ENCODE measurements at regions not wholly inside any gene's neighbourhood (a gene's known extent, or its start where the extent isn't known, plus 50 kb on each side); places are given as distances from the start of the nearest gene placed in this dataset.

- DNase-seq: no peak
Measured at GRCh38 chr6:95244751-95245150, 332.6 kb upstream of the MANEA start.

DNA sequence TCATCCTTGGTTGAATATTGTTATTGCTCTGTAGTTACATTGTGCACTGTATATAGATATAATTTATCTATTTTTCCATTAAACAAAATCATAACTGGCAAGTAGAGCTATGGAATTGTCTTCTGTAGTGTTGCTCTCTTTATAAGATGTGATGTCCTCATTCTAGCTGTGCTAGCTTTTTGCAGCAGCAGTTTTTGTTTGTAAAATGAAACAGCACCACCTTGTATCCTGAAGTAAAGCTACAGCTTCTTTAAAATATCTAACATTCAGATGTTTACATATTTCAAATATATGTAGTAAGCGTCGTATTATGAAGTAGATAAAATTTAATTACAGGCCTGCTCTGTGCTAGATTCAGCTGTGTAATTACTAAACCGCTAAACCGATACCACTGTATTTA is 328.8 kb upstream of the MANEA start:
- DNase-seq: no peak

GRCh38 chr6:95249175-95249574 is 328.2 kb upstream of the MANEA start:
- no peak for DNase-seq

DNA sequence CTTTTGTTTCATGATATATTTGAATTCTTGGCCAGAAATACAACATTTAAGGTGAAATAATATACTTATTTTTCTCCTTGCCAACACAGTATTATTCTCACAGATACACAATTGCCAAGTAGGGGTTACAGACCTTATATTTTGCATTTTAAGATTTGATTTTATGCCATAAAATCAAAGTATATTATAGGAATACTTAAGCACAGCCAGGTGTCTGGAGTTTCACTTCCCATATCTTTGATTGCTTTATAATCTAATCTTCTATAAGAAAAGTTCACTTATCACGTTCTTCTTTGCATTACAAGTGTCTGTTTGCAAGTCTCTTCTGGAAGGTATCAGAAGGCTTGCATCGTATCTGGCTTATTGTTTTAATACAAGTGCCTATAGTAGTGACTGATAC is 327.7 kb upstream of the MANEA start:
- no peak for DNase-seq

DNA sequence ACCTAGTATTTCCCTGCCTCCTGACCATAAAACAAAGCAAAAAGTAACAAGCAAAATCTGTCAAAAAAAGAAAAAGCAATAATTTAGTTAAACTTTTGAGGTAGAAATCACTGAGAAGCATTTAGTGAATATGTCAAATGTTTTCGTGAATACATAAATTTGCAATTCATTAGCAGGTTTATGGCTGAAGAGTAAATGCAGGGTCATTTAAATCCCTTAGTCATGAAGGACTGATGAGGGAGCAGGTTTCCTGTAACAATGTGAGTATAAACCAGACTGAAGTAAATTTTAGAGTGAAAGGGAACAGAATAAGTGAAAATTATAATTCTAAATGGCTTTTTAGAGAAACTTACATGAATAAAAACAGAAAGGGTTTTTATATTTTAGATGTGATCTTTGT is 313.5 kb upstream of the MANEA start:
- DNase-seq: no peak

DNA sequence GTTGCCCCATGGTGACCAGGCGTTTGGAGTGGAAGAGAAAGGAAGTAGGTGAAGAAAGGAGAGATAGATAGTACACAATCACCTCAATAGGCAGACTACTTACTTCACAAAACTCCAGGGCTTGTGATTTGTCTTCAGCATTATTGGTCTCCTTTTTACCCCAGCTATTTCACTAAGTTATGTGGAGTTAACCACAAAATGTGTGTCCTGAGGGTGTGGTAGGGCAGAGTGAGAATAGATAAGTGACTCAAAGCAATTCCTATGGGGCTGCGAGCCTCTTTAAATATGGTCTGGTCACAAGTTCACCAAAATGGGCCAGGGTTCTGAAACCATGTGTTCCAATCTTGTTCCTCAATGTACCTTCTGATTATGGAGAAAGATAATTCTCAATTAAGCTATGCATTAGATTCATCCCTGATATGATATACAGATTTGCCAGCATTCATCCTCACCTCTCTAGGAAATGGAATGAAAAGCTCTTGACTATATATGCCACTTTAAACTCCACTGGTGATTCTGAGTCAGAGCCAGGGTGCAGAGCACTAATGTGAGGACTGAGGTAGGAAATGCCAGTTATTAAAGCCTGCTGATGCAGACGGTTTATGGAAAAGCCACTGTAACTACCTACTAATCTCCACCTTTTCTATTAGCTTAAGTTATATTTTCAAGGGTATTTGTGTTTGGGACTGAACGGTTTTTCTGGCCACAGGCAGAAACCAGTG is 310.6 kb upstream of the MANEA start:
- no peak for DNase-seq

GRCh38 chr6:95274686-95275235 is 302.6 kb upstream of the MANEA start:
- no peak for DNase-seq

- no peak for DNase-seq
Measured at GRCh38 chr6:95279616-95280015, 297.7 kb upstream of the MANEA start.

- DNase-seq: no peak
Measured at GRCh38 chr6:95280686-95281273, 296.6 kb upstream of the MANEA start.

GRCh38 chr6:95285881-95286280 is 291.5 kb upstream of the MANEA start:
- no peak for DNase-seq

DNA sequence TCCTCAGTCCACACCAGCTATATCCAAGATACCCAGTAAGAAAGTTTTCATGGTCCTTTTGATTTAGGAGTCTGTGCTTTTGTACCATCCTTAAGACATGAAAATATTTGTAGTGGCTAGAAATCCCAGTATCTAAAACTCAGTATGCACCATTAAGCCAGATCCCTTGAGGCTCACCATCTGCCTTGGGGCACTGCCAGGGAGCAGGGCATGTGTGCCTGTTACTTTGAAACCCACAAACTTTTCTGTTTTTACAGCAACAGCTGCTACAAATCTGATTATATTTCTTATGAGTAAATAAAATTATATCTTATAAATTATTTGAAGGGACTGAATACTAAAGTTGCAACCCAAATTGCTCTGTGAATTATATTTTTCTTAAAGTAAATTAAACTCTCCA is 290.5 kb upstream of the MANEA start:
- DNase-seq: no peak

DNA sequence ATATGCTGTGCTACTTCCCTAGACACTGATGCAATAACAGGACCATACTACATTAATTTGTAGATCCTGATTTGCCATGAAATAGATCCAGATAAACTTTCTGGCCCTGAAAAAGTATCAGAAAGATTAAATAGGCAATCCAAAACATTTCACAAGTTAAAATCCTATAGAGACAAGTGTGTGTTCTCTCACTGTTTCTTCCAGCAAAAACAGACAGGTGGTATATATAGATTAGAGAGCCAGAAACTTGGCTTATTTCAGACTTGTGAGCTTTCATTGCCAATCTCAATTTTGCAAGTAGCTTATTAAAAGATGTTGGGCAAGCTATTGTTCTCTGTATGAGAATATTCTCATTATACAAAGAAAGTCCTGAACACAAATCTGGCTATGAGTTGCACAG is 289.1 kb upstream of the MANEA start:
- DNase-seq: no peak

DNA sequence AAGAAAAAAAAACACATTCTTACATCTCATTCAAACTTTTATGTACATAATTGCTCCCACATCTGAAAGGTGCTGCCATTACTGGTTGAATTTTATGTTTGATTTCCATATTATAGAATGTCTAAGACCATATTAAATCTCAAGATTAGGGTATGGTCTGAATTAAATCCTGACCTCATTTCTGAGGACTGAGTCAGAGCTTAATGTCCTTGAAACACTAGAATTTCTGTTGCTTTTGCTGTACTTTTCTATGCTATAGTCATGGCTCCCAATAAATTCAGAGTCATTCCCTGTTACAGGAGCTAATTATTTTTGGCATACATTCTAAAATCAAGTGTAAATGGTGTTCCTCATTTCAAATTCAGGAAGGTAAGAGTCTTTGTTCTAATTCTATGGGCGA is 285.3 kb upstream of the MANEA start:
- no peak for DNase-seq

GRCh38 chr6:95293257-95293656 is 284.1 kb upstream of the MANEA start:
- DNase-seq: no peak

- DNase-seq: no peak
Measured at GRCh38 chr6:95294043-95294442, 283.3 kb upstream of the MANEA start.

DNA sequence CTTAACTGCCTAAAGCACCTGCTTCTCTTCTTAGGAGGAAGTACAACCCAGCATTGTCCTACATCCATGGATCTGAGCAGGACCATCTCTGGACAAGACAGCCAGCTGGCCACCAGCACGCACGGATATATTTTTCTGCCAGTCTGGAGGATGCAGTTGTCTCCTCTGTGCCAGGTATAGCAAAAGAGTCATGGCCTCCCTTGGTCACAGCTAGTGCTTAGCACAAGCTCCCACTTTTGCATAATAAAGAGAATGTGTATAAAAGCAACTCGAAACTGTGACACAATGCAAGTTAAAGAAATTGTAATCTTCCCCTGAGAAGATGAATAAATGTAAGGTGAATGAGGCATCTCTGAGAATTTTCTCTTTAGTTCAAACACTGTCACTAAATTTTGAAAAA is 267.8 kb upstream of the MANEA start:
- no peak for DNase-seq

GRCh38 chr6:95318137-95318536 is 259.2 kb upstream of the MANEA start:
- no peak for DNase-seq

DNA sequence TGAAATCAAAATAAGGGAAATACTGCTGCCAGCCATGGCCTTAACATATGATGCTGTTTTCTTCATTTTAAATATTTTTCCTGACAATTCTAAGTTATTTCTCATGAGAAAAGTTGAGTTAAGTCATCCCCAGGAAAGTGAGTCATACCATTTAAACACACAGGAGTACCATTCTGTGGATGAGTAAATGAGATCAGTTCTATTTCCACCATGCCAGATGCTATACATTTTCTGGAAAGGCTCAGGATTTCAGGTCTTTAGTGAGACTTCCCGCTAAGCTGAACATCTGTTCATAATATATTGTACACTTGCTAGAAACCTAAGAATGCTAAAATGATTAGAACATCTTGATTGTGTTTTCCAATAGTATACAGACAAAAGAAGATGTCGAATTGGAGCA is 256.2 kb upstream of the MANEA start:
- no peak for DNase-seq

- DNase-seq: no peak
Measured at GRCh38 chr6:95325916-95326315, 251.4 kb upstream of the MANEA start.

- DNase-seq: no peak
Measured at GRCh38 chr6:95328231-95328630, 249.1 kb upstream of the MANEA start.

GRCh38 chr6:95352064-95352795 is 225.1 kb upstream of the MANEA start:
- DNase-seq: no peak

DNA sequence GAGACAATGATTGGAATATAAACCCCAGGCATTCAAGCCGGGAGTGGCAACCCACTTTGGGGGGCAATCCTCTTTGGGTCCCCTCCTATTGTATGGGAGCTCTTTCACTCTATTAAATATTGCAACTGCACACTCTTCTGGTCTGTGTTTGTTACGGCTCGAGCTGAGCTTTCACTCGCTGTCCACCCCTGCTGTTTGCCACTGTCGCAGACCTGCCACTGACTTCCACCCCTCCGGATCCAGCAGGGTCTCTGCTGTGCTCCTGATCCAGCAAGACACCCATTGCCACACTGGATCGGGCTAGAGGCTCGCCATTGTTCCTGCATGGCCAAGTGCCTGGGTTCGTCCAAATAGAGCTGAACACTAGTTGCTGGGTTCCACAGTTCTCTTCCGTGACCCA is 222.8 kb upstream of the MANEA start:
- DNase-seq: no peak

DNA sequence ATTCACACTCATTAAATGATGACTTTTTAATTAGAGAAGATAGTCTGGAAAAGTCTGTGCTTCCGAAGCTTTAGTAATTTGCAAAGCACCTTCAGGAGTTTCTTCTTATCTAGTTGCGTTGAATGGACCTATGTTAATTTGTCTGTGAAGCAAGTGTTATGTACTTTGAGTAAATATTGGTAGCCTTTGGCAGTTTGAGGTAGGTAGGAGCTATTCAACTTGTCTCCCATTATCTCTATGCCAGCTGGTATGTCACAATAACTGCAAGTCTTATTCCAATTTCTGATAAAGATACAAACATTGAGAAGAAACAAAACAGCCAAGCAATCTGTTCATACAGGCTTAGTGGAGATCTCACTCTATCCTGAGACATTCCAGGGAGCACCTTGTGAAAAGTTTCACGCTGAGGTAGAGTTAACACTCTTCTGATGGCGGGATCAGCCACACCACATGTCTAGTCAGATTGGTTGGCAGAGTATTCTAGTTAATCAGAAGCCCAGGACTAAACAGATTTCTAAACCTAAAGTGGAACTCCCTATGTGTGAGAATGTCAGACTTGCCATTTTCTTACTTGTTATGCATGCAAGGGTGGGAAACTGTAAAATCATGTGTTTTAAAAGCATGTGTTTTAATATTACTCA is 219.8 kb upstream of the MANEA start:
- DNase-seq: no peak
